Smooth muscle cell (in vitro differentiated cells): ENCODE measurements at regions not wholly inside any gene's neighbourhood (a gene's known extent, or its start where the extent isn't known, plus 50 kb on each side); places are given as distances from the start of the nearest gene placed in this dataset.

ENCODE experiments used
- DNase-seq: peaks from one replicate; lab custom pipeline; 2025; ENCODE audit not compliant: unreplicated experiment; lab: John Stamatoyannopoulos, UW
- H2AFZ ChIP-seq: fragments of 200-600 bp; sonication (generic); 2 replicates; pipeline ENCODE4 v1.6.0; 2016; ENCODE audit warnings: antibody characterized with exemption, low read depth, mild to moderate bottlenecking
- H3F3A ChIP-seq: fragments of 200-600 bp; sonication (generic); 2 replicates; pipeline ENCODE4 v1.6.0; 2017; ENCODE audit warnings: antibody characterized with exemption, low read depth
- H3K27ac ChIP-seq: fragments of 200-600 bp; sonication (generic); 2 replicates; pipeline ENCODE4 v1.5.1; 2016; ENCODE audit warnings: low read depth, mild to moderate bottlenecking
- H3K27me3 ChIP-seq: fragments of 200-600 bp; sonication (generic); 2 replicates; pipeline ENCODE4 v1.6.1; 2016; ENCODE audit warnings: low read depth, mild to moderate bottlenecking
- H3K36me3 ChIP-seq: fragments of 200-600 bp; sonication (generic); 2 replicates; pipeline ENCODE4 v1.5.1; 2016; ENCODE audit warnings: low read depth
- H3K4me1 ChIP-seq: fragments of 200-600 bp; sonication (generic); 2 replicates; pipeline ENCODE4 v1.5.1; 2016; ENCODE audit warnings: low read depth
- H3K4me2 ChIP-seq: fragments of 200-600 bp; sonication (generic); 2 replicates; pipeline ENCODE4 v1.6.0; 2016; ENCODE audit warnings: mild to moderate bottlenecking
- H3K4me3 ChIP-seq: fragments of 200-600 bp; sonication (generic); 2 replicates; pipeline ENCODE4 v1.5.1; 2016; ENCODE audit warnings: mild to moderate bottlenecking
- H3K79me2 ChIP-seq: fragments of 200-600 bp; sonication (generic); 2 replicates; pipeline ENCODE4 v1.6.0; 2016; ENCODE audit warnings: low read depth, mild to moderate bottlenecking
- H3K9ac ChIP-seq: fragments of 200-600 bp; sonication (generic); 2 replicates; pipeline ENCODE4 v1.6.0; 2016; ENCODE audit warnings: low read depth
- H3K9me3 ChIP-seq: fragments of 200-600 bp; sonication (generic); replicated peaks from 2 replicates; pipeline ENCODE4 v1.5.1; 2016; ENCODE audit warnings: low read depth
- H4K20me1 ChIP-seq: fragments of 200-600 bp; sonication (generic); 2 replicates; pipeline ENCODE4 v1.6.0; 2016; ENCODE audit warnings: low read depth
- WGBS: methylation state at CpG from one replicate; pipeline ENCODE4 v1.1.7; 2016; ENCODE audit warnings: low lambda C conversion rate; 5-methylcytosine and 5-hydroxymethylcytosine counted together
- TF ChIP-seq, protein P1 (sequence below): fragments of 200-600 bp; sonication (generic); IDR thresholded peaks from 2 replicates; pipeline ENCODE4 v1.5.1; 2017; ENCODE audit warnings: borderline replicate concordance, mild to moderate bottlenecking, antibody characterized with exemption; ENCODE audit not compliant: insufficient read depth, poor library complexity, severe bottlenecking

DNA sequence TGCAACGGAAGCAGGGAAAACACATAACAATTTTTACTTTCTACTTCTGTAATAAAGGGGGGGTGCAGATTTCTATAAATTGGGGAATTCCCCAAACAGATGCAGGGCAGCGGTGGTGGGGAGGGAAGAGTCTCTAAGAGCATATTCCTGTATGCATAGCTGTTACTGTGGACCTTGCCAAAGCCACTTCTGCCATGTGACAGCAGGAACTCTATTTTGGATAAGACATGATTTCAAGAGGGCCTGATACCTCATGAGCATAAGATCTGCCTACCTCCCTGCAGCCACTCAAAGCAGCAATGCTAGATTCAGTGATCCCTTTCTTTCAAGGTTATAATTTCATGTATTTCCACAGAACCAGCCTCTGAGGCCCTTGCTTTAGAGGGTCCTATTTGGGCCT is 86.2 kb upstream of the CNKSR3 start:
- Histone ChIP-seq H3K27me3 (no peaks in the 10 kb centered on the region), H3K9me3 (no peaks in the 10 kb centered on the region), H3K4me2 (no peak overlapping the region), H4K20me1 (no peaks in the 10 kb centered on the region), H3K4me1 (peaks cover 23% of the 10 kb centered on the region), H3F3A (no peaks in the 10 kb centered on the region), H3K36me3 (no peaks in the 10 kb centered on the region), H3K4me3 (no peak overlapping the region), H2AFZ (no peak overlapping the region), H3K27ac (no peak overlapping the region), H3K9ac (no peak overlapping the region), H3K79me2 (no peaks in the 10 kb centered on the region)
- TF ChIP-seq, protein P1, sequence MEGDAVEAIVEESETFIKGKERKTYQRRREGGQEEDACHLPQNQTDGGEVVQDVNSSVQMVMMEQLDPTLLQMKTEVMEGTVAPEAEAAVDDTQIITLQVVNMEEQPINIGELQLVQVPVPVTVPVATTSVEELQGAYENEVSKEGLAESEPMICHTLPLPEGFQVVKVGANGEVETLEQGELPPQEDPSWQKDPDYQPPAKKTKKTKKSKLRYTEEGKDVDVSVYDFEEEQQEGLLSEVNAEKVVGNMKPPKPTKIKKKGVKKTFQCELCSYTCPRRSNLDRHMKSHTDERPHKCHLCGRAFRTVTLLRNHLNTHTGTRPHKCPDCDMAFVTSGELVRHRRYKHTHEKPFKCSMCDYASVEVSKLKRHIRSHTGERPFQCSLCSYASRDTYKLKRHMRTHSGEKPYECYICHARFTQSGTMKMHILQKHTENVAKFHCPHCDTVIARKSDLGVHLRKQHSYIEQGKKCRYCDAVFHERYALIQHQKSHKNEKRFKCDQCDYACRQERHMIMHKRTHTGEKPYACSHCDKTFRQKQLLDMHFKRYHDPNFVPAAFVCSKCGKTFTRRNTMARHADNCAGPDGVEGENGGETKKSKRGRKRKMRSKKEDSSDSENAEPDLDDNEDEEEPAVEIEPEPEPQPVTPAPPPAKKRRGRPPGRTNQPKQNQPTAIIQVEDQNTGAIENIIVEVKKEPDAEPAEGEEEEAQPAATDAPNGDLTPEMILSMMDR = no peak
- WGBS = 95% methylated on average over 2 of the region's 2 CpGs
- no peak for DNase-seq

DNA sequence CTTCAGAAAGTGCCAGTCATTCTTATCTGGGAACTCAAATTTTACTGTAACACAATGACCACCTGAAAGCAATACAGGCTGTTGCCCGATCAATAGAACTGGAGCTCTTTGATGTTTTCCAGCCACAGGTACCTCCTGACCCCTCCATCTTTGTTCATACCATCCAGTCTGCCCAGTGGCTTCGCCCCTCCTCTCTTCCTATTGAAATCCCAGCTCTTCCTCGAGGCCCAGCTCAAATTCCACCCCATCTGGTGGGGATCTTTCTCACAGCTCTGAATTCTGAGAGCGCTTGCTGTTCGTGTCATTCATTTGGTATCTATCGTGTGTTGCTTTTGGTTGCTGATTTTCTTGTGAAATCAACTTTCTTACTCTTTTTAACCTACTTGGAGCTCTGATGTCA is 87.9 kb upstream of the CNKSR3 start:
- no peaks in the 10 kb centered on the region for H3K36me3 ChIP-seq
- H3F3A ChIP-seq = no peaks in the 10 kb centered on the region
- H3K79me2 ChIP-seq = no peaks in the 10 kb centered on the region
- no peak overlapping the region for H3K27ac ChIP-seq
- H3K4me2 ChIP-seq = no peak overlapping the region
- no peaks in the 10 kb centered on the region for H4K20me1 ChIP-seq
- TF ChIP-seq, protein P1 = no peak
- H3K9me3 ChIP-seq = no peaks in the 10 kb centered on the region
- no peak overlapping the region for H3K4me3 ChIP-seq
- whole genome bisulfite sequencing = 89% methylated on average over 6 of the region's 6 CpGs
- no peak overlapping the region for H2AFZ ChIP-seq
- no peak overlapping the region for H3K9ac ChIP-seq
- no peak for DNase-seq
- no peaks in the 10 kb centered on the region for H3K27me3 ChIP-seq
- H3K4me1 ChIP-seq = peaks cover 16% of the 10 kb centered on the region

DNA sequence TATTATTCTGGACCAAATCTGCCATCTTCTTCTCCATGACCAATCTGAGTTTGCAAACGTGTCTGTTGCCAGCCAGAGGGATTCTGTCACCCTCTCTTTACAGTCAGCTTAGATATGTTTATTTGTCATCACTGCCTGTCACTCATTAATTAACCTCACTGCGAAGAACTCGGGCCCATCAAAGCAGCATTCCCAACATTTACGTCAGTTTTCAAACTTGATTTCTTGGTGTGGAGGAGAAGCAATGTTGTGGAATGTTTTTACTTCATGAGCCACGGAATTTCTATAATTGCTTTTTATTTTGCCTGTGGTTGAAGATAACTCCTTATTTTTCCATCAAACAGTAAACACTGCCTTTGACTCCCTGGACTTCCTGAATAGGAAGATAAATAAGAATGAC is 91.8 kb upstream of the CNKSR3 start:
- peaks cover 3% of the 10 kb centered on the region for H3K4me1 ChIP-seq
- no peak overlapping the region for H3K4me2 ChIP-seq
- H3K4me3 ChIP-seq = no peak overlapping the region
- no peaks in the 10 kb centered on the region for H3K9me3 ChIP-seq
- WGBS = 34% methylated on average over 5 of the region's 5 CpGs
- TF ChIP-seq, protein P1 = no peak
- no peaks in the 10 kb centered on the region for H3K27me3 ChIP-seq
- H3F3A ChIP-seq = no peaks in the 10 kb centered on the region
- H2AFZ ChIP-seq = peak overlapping the region; percentile 5
- H3K79me2 ChIP-seq = no peaks in the 10 kb centered on the region
- no peak for DNase-seq
- H3K27ac ChIP-seq = peak overlapping the region; percentile 7
- H4K20me1 ChIP-seq = no peaks in the 10 kb centered on the region
- H3K9ac ChIP-seq = no peak overlapping the region
- no peaks in the 10 kb centered on the region for H3K36me3 ChIP-seq

DNA sequence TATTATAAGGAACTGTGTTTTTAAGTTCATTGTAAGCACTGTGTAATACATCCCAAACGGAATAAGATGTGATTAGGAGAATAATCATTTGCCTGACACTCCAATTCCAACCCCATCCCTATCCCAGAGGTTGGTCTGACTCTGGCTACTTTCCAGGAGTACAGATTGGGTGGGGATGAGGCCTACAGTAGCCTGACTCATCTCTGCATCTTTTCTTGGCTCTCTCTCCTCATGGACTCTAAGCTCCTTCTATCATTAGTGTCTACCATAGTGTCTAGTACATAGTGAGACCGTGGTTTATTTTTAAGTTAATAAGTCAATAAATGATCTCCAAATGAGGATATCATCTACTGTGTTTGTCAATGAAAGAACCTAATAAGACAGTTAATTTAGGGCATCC is 92.2 kb upstream of the CNKSR3 start:
- Histone ChIP-seq H3K9ac (no peak overlapping the region), H3F3A (no peaks in the 10 kb centered on the region), H3K4me1 (peaks cover 3% of the 10 kb centered on the region), H3K27me3 (no peaks in the 10 kb centered on the region), H3K4me2 (no peak overlapping the region), H3K4me3 (no peak overlapping the region), H3K79me2 (no peaks in the 10 kb centered on the region), H2AFZ (peak overlapping the region; percentile 5), H3K36me3 (no peaks in the 10 kb centered on the region), H3K27ac (peak overlapping the region; percentile 7), H4K20me1 (no peaks in the 10 kb centered on the region), H3K9me3 (no peaks in the 10 kb centered on the region)
- no peak for DNase-seq
- WGBS = 66% methylated on average over 2 of the region's 2 CpGs
- TF ChIP-seq, protein P1 = no peak
